GM12878 (cell line): ENCODE measurements at regions not wholly inside any gene's neighbourhood (a gene's known extent, or its start where the extent isn't known, plus 50 kb on each side); places are given as distances from the start of the nearest gene placed in this dataset.

ENCODE experiments used
- ATAC-seq: fragments of 200-7000 bp; cut with Tn5 transposase; 3 replicates; pipeline ENCODE4 v1.9.1; 2020; ENCODE audit warnings: mild to moderate bottlenecking, moderate library complexity
- BruUV-seq: library from RNA; stranded (reverse); fragments of 400-500 nt; replicated peaks from 2 replicates; lab custom pipeline; 2021; lab: Mats Ljungman, UMichigan
- CTCF ChIA-PET: fragments of 300-600 bp; sonication (Branson Sonifier 250); formaldehyde crosslinking; extraction: SDS; loops from one replicate; lab custom pipeline; 2021; ENCODE audit warnings: inconsistent platforms; lab: Yijun Ruan, JAX
- POLR2A ChIA-PET: fragments of 350-600 bp; formaldehyde crosslinking; extraction: SDS; loops from one replicate; lab custom pipeline; 2021; ENCODE audit warnings: inconsistent platforms; lab: Charles Lee
- RAD21 ChIA-PET: fragments of 300-600 bp; sonication (Branson Sonifier 250); formaldehyde crosslinking; loops from one replicate; lab custom pipeline; 2023; ENCODE audit warnings: antibody characterized with exemption; ENCODE audit not compliant: unreplicated experiment; lab: Charles Lee
- SMC1A ChIA-PET: fragments of 300-600 bp; sonication (Branson Sonifier 250); formaldehyde crosslinking; loops from one replicate; lab custom pipeline; 2023; ENCODE audit not compliant: unreplicated experiment, uncharacterized antibody; lab: Charles Lee
- DNase-seq: peaks from one replicate; pipeline ENCODE4 v3.0.0-alpha.2; 2011; ENCODE audit warnings: low read depth, low spot score
- FAIRE-seq: peaks from 3 replicates; lab custom pipeline; 2011; peaks lifted over from hg19 to GRCh38; lab: Jason Lieb, UNC
- H2AFZ ChIP-seq: 2 replicates; pipeline ENCODE4 v1.6.0; 2011; ENCODE audit warnings: low read depth, low read length, control low read depth; ENCODE audit not compliant: control insufficient read depth
- H3K27ac ChIP-seq: 2 replicates; pipeline ENCODE4 v1.5.1; 2011; ENCODE audit warnings: control low read depth; ENCODE audit not compliant: control insufficient read depth, insufficient read depth
- H3K27me3 ChIP-seq, 2 experiments: replicated peaks in 1 of 2; 2 replicates each; pipeline versions ENCODE4 v1.6.0 to v1.6.1; 2011; ENCODE audit warnings: low read length in 1 of 2; ENCODE audit not compliant: control insufficient read depth in 2 of 2, insufficient read depth in 2 of 2
- H3K36me3 ChIP-seq, 2 experiments: 2 replicates each; pipeline ENCODE4 v1.5.1; 2011; ENCODE audit warnings: low read length in 1 of 2; ENCODE audit not compliant: control insufficient read depth in 2 of 2, insufficient read depth in 2 of 2
- H3K4me1 ChIP-seq: 2 replicates; pipeline ENCODE4 v1.6.1; 2011; ENCODE audit warnings: mild to moderate bottlenecking, low read length, moderate library complexity, mixed read lengths; ENCODE audit not compliant: control insufficient read depth, insufficient read depth
- H3K4me2 ChIP-seq: 2 replicates; pipeline ENCODE4 v1.6.0; 2011; ENCODE audit warnings: control low read depth; ENCODE audit not compliant: control insufficient read depth, insufficient read depth
- H3K4me3 ChIP-seq: fragments of 200-600 bp; sonication (generic); 2 replicates; pipeline ENCODE4 v1.5.1; 2016
- H3K79me2 ChIP-seq: 2 replicates; pipeline ENCODE4 v1.6.0; 2011; ENCODE audit warnings: low read length; ENCODE audit not compliant: control insufficient read depth, insufficient read depth
- H3K9ac ChIP-seq: 2 replicates; pipeline ENCODE4 v1.8.0; 2011; ENCODE audit warnings: low read length, control low read depth, mixed read lengths; ENCODE audit not compliant: control insufficient read depth, insufficient read depth
- H3K9me3 ChIP-seq: replicated peaks from 3 replicates; pipeline ENCODE4 v1.5.1; 2011; ENCODE audit warnings: mild to moderate bottlenecking, low read length; ENCODE audit not compliant: control insufficient read depth, insufficient read depth
- H4K20me1 ChIP-seq: 2 replicates; pipeline ENCODE4 v1.6.0; 2011; ENCODE audit not compliant: control insufficient read depth, insufficient read depth
- EED ChIP-seq: sonication (generic); IDR thresholded peaks from 2 replicates; pipeline ENCODE4 v1.6.1; 2016; ENCODE audit warnings: antibody characterized with exemption, low read depth
- FOXK2 ChIP-seq: fragments of 450-650 bp; IDR thresholded peaks from 2 replicates; pipeline ENCODE4 v1.6.1; 2017; ENCODE audit warnings: mild to moderate bottlenecking, moderate library complexity
- POLR2A ChIP-seq: IDR thresholded peaks from 2 replicates; pipeline ENCODE4 v1.6.1; 2011; ENCODE audit warnings: low read depth, mild to moderate bottlenecking, low read length
- POLR2AphosphoS5 ChIP-seq: IDR thresholded peaks from 2 replicates; pipeline ENCODE4 v1.6.1; 2011; ENCODE audit warnings: mild to moderate bottlenecking, low read length, inconsistent platforms
- RFX5 ChIP-seq: IDR thresholded peaks from 2 replicates; pipeline ENCODE4 v1.6.1; 2011; ENCODE audit warnings: low read depth, low read length, improper control_type of control experiment
- SP1 ChIP-seq: IDR thresholded peaks from one replicate; pipeline ENCODE4 v1.6.1; 2011; ENCODE audit warnings: low read depth, low read length
- SRF ChIP-seq, 2 experiments: IDR thresholded peaks; 2 replicates each; pipeline ENCODE4 v1.6.1; 2011; ENCODE audit warnings: low read depth in 2 of 2, low read length in 2 of 2, mild to moderate bottlenecking in 1 of 2, moderate library complexity in 1 of 2
- USF1 ChIP-seq: IDR thresholded peaks from 2 replicates; pipeline ENCODE4 v1.6.1; 2011; ENCODE audit warnings: borderline replicate concordance, low read depth, mild to moderate bottlenecking, moderate library complexity, mixed read lengths, low read length; ENCODE audit not compliant: insufficient read depth; ENCODE audit errors: extremely low read length
- ZNF274 ChIP-seq: IDR thresholded peaks from one replicate; pipeline ENCODE4 v1.8.0; 2011; ENCODE audit not compliant: insufficient read length, insufficient read depth
- WGBS: methylation state at CpG from one replicate; pipeline ENCODE4 v1.1.6; 2016; ENCODE audit warnings: low lambda C conversion rate; ENCODE audit not compliant: insufficient replicate concordance, insufficient coverage; ENCODE audit errors: missing lambda C conversion rate; 5-methylcytosine and 5-hydroxymethylcytosine counted together
- in situ Hi-C: fragments of 300-500 bp; cut with MboI; formaldehyde crosslinking; loops from 9 replicates; pipeline ENCODE4 v1.14.3; 2018; ENCODE audit warnings: mixed read lengths
- intact Hi-C: fragments of 100-400 bp; cut with micrococcal nuclease; formaldehyde crosslinking; loops from one replicate; pipeline ENCODE4 v1.14.2; 2022; ENCODE audit not compliant: unreplicated experiment

GRCh38 chr10:107423903-107424302, 259.4 kb upstream of the SORCS1 start:
- Histone ChIP-seq H3K4me2 (no peak overlapping the region), H3K36me3 (no peaks in the 10 kb centered on the region), H3K27me3 (no peaks in the 10 kb centered on the region), H3K79me2 (no peaks in the 10 kb centered on the region), H2AFZ (peak overlapping the region; percentile 25), H3K4me3 (no peak overlapping the region), H3K9me3 (no peaks in the 10 kb centered on the region), H3K9ac (no peak overlapping the region), H3K4me1 (peaks cover 2% of the 10 kb centered on the region), H4K20me1 (no peaks in the 10 kb centered on the region), H3K27ac (no peak overlapping the region)
- in situ Hi-C loops = loop anchor here (25.0 kb wide), 1 partner anchor 1113 kb away; no protein-coding TSS in a partner anchor
- TF ChIP-seq ZNF274 (no peak), EED (no peak), SRF (IDR thresholded peaks at IDR 0.05; ENCODE audit: low read depth in 2 of 2, low read length in 2 of 2) (no peak), POLR2A (no peak), FOXK2 (no peak), USF1 (no peak), SP1 (no peak), RFX5 (no peak), POLR2AphosphoS5 (no peak)
- ChIA-PET CTCF (interaction anchor here (0.7 kb wide), 1 partner anchor 10 kb away, joined by 3 read pairs; no protein-coding TSS in a partner anchor), POLR2A (interaction anchor here (0.6 kb wide), 1 partner anchor 131 kb away, joined by 3 read pairs; no protein-coding TSS in a partner anchor), SMC1A (interaction anchor here (1.2 to 1.6 kb wide), 2 partner anchors 12 to 19 kb away, joined by 3 to 4 read pairs; no protein-coding TSS in a partner anchor), RAD21 (interaction anchor here (1.1 to 2.0 kb wide), 3 partner anchors 10 to 21 kb away, joined by 3 to 10 read pairs (median 3); no protein-coding TSS in a partner anchor)
- no peak for DNase-seq
- peak; percentile 24; the same call in 1 of the 3 replicates for ATAC-seq
- no TSS peak for BruUV-seq
- intact Hi-C loops = no loop called here
- no peak for FAIRE-seq
- 56% methylated on average over 3 of the region's 3 CpGs for WGBS
